ENCODE measurements at regions not wholly inside any gene's neighbourhood (a gene's known extent, or its start where the extent isn't known, plus 50 kb on each side); places are given as distances from the start of the nearest gene placed in this dataset.

DNA sequence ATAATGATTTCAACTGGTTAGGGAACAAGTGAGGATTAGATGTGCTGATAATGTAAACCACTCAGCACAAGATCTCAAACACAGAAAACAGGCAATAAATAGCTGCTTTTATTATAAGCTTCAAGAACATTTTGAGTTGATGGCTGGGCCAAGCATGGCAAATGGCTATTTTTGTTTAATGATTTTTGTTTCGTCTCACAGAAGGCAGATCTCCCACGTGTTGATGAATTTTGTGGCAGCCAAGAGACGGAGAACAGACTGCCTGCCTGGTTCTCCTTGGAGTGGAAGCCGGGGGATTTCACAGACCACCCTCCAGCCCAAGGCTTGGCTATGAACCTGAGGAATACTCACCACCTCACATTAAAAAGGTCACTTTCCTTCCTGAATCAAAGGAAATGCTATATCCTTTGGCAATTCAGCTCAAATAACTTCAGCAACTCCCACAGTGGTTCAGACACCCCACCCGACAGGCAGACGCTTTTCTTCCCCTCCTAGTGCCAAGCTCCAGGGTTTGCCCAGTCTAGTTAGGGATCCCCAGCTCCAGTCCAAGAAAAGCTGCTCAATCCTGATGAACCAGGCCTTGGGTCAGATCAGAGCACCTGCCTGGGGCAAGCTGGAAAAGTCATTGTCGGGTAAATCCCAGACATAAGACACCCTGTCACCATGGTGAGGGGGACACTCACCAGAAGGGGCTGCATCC is 593.5 kb downstream of the TOX3 start:
- no peak for DNase-seq (ENCODE audit: extremely low spot score, unreplicated experiment)
- no peaks in the 10 kb centered on the region for H3K36me3 Mint-ChIP-seq
- H3K4me1 Mint-ChIP-seq (ENCODE audit: unreplicated experiment): peaks cover 28% of the 10 kb centered on the region
- H3K27me3 Mint-ChIP-seq: peaks cover 19% of the 10 kb centered on the region
- H3K27ac Mint-ChIP-seq: no peak overlapping the region
- TF ChIP-seq, protein P1, sequence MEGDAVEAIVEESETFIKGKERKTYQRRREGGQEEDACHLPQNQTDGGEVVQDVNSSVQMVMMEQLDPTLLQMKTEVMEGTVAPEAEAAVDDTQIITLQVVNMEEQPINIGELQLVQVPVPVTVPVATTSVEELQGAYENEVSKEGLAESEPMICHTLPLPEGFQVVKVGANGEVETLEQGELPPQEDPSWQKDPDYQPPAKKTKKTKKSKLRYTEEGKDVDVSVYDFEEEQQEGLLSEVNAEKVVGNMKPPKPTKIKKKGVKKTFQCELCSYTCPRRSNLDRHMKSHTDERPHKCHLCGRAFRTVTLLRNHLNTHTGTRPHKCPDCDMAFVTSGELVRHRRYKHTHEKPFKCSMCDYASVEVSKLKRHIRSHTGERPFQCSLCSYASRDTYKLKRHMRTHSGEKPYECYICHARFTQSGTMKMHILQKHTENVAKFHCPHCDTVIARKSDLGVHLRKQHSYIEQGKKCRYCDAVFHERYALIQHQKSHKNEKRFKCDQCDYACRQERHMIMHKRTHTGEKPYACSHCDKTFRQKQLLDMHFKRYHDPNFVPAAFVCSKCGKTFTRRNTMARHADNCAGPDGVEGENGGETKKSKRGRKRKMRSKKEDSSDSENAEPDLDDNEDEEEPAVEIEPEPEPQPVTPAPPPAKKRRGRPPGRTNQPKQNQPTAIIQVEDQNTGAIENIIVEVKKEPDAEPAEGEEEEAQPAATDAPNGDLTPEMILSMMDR (conservative IDR thresholded peaks at IDR 0.05): no peak
- no peaks in the 10 kb centered on the region for H3K9me3 Mint-ChIP-seq
- no peak overlapping the region for H3K4me3 Mint-ChIP-seq

DNA sequence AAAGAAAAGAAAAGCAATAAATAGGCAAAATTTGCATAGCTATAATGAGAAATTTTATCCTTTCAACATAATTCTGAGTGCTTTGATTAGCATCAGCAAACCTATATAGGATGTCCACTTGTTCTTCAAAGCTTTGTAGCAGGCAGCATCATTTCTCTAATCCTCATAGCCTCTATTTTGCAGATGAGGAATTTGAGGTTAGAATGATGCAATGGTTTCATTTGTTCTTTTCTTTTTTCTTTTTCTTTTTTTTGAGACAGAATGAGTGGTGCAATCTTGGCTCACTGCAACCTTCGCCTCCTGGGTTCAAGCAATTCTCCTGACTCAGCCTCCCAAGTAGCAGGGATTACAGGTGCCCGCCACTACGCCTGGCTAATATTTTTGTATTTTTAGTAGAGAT is 594.4 kb downstream of the TOX3 start:
- peaks cover 28% of the 10 kb centered on the region for H3K4me1 Mint-ChIP-seq (ENCODE audit: unreplicated experiment)

DNA sequence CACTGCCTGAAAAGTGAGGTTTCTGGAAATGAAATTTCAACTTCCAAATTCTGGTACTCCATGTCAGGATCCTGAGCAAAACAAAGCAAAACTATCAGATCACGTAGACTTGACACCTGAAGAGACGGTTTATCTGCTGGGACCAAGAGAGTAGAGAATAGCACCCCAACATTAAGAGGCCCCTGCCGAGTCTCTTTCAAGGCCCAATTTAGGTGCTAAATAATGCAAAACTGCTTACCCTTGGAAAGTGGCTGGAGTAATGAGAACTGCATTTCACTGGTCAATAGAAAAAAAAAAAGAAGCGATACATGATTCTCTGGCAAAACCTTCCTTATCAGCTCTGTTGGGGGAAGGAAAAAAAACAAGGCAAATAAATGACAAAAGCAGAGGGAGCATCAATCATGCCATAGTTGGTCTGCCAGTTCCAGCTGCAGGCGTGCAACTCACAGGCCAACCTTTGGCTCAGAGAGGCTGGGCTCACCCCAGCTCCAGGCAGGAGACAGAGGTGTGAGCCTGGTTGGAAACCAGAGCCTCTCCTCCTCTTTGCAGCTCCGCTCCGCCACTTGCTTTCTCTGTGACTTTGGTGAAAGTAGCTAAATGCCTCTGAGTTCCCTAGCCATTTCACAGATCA is 595.2 kb downstream of the TOX3 start:
- no peaks in the 10 kb centered on the region for H3K36me3 Mint-ChIP-seq
- H3K9me3 Mint-ChIP-seq: no peaks in the 10 kb centered on the region
- peaks cover 22% of the 10 kb centered on the region for H3K27me3 Mint-ChIP-seq
- H3K27ac Mint-ChIP-seq: peak overlapping the region; percentile 33
- no peak for DNase-seq (ENCODE audit: extremely low spot score, unreplicated experiment)
- TF ChIP-seq, protein P1 (conservative IDR thresholded peaks at IDR 0.05): no peak
- peaks cover 28% of the 10 kb centered on the region for H3K4me1 Mint-ChIP-seq (ENCODE audit: unreplicated experiment)
- no peak overlapping the region for H3K4me3 Mint-ChIP-seq

More for the DNA sequence above, 594.4 kb downstream of the TOX3 start:
- Mint-ChIP-seq H3K27me3 (peaks cover 19% of the 10 kb centered on the region), H3K36me3 (no peaks in the 10 kb centered on the region), H3K9me3 (no peaks in the 10 kb centered on the region), H3K27ac (no peak overlapping the region), H3K4me3 (no peak overlapping the region)
- TF ChIP-seq, protein P1 (conservative IDR thresholded peaks at IDR 0.05): no peak
- no peak for DNase-seq (ENCODE audit: extremely low spot score, unreplicated experiment)

DNA sequence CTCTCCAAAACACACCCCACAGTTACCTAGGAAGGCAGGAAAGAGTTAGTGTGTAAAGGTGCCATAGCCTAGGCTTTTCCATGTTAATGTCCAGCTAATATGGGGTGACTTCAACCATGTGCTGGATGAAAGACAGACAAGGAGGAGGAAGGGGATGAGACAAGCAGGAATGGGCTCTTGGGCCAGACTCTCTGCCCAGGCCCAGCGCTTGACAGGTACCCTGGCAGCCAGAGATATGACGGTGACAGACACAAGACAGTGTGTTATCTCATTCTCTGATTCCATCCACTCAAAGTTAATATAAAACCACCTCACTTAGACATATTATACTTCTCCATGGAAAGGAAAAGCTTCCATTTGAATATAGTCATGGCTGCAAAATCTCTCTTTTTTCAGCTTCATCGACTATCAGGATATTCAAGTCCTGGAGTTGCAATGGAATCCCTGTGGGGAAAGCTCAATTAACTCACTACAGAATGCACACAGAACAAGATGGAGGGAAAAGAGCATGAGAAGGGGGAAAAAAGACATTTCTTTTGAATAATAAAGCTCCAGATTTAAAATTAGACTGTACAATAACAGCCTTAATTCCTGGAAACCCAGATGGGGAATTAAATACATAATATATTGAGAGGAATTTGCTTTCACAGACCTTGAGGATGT is 596.7 kb downstream of the TOX3 start:
- Mint-ChIP-seq H3K4me1 (ENCODE audit: unreplicated experiment) (peaks cover 28% of the 10 kb centered on the region), H3K4me3 (no peak overlapping the region), H3K9me3 (no peaks in the 10 kb centered on the region), H3K27me3 (peaks cover 22% of the 10 kb centered on the region), H3K36me3 (no peaks in the 10 kb centered on the region), H3K27ac (no peak overlapping the region)
- no peak for DNase-seq (ENCODE audit: extremely low spot score, unreplicated experiment)
- TF ChIP-seq, protein P1 (conservative IDR thresholded peaks at IDR 0.05): no peak

DNA sequence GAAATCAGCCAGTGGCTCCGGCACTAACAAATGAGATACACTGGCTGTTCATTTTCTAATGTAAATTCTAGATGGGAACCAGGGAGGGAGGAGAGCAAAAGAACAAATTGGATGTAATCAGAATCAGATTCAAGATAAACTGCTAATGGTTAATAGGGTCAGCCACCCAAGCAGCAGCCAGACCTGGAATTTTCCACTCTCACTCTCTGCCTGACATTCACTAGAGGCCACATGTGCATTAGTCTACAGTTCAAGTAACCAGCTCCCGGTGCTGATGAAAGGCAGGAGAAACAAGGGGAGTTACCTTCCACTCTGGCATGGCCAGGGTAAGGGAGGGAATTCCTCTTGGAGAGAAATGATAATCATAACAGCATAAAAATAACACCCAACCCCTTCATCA is 597.7 kb downstream of the TOX3 start:
- Mint-ChIP-seq H3K27ac (no peak overlapping the region), H3K4me3 (no peak overlapping the region)

More for the DNA sequence above, 597.7 kb downstream of the TOX3 start:
- TF ChIP-seq, protein P1 (conservative IDR thresholded peaks at IDR 0.05): no peak
- no peak for DNase-seq (ENCODE audit: extremely low spot score, unreplicated experiment)
- H3K36me3 Mint-ChIP-seq: no peaks in the 10 kb centered on the region
- H3K4me1 Mint-ChIP-seq (ENCODE audit: unreplicated experiment): peaks cover 28% of the 10 kb centered on the region
- H3K9me3 Mint-ChIP-seq: no peaks in the 10 kb centered on the region
- H3K27me3 Mint-ChIP-seq: peaks cover 27% of the 10 kb centered on the region
